ENCODE measurements at regions not wholly inside any gene's neighbourhood (a gene's known extent, or its start where the extent isn't known, plus 50 kb on each side); places are given as distances from the start of the nearest gene placed in this dataset.

DNA sequence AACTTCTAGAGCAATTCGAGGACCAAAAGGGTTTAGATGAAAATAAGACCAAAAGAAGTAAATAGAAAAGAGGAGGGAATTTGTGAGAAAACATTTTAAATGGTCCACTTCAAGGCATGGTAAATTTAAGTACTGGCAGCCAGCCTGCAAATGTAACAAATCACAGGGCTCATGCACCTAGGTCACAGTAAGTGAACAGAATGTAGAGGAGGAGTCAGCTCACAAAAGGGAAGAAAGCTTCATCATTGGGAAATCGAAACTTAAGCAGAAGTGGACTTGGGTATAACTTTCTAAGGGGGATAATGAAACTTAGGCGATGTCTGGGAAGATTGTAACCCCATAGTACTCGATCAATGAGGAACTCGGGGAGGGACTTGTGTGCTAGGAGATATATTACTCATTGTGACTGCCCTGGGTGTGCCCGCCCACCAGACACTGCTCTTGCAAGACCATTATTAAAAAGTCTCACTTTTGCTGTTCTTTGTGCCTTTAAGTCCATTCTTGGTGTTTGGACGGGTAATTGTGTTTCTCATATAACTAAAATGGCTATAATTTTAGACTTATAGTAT, 1053.6 kb upstream of the MIR17HG start:
- Histone ChIP-seq H3K9me1 (ENCODE audit: control insufficient read depth, insufficient read depth, low read length) (no peaks in the 10 kb centered on the region), H4K20me1 (replicated peaks; ENCODE audit: control insufficient read depth, insufficient read depth, low read length) (no peaks in the 10 kb centered on the region), H3K9me3 (replicated peaks; ENCODE audit: control insufficient read depth, insufficient read depth, low read depth, low read length) (no peaks in the 10 kb centered on the region; the same call in 1 of the 2 replicates), H3K79me2 (ENCODE audit: control insufficient read depth, insufficient read depth, low read length) (no peaks in the 10 kb centered on the region), H3K4me3 (no peak overlapping the region), H3K4me1 (replicated peaks in 1 of 2; ENCODE audit: control insufficient read depth in 2 of 2, insufficient read depth in 2 of 2, low read length in 2 of 2) (no peaks in the 10 kb centered on the region), H3K4me2 (ENCODE audit: insufficient read depth, low read length) (no peak overlapping the region), H3K27ac (ENCODE audit: extremely low read depth, low read depth, low read length) (no peak overlapping the region), H3K36me3 (ENCODE audit: control insufficient read depth, insufficient read depth, low read length) (no peaks in the 10 kb centered on the region), H2AFZ (ENCODE audit: low read depth, low read length) (no peak overlapping the region), H3K27me3 (ENCODE audit: control insufficient read depth in 2 of 2, insufficient read depth in 2 of 2, low read length in 2 of 2) (no peaks in the 10 kb centered on the region), H3K9ac (ENCODE audit: insufficient read depth in 1 of 2, low read depth in 2 of 2, low read length in 2 of 2) (no peak overlapping the region)
- no peak for DNase-seq (ENCODE audit: extremely low read depth in 1 of 4, low spot score in 3 of 4)
- intact Hi-C loops (cut with micrococcal nuclease) (no loop called here), in situ Hi-C loops (cut with MboI) (no loop called here)
- ChIA-PET POLR2A (no interaction called here), CTCF (ENCODE audit: low intra/inter-chr PET ratio) (interaction anchor here (0.6 kb wide), 1 partner anchor 138 kb away, joined by 3 read pairs; no protein-coding TSS in a partner anchor)
- no peak for ATAC-seq
- TF ChIP-seq XRCC5 (IDR thresholded peaks at IDR 0.05; ENCODE audit: low read depth, low read length) (no peak), MCM7 (IDR thresholded peaks at IDR 0.05) (peak in 1 of 2 experiments; percentile 87; a peak in 1 of 4 replicates)
- BruUV-seq (replicated peaks), result no TSS peak
- WGBS (ENCODE audit: insufficient coverage, low coverage, missing lambda C conversion rate), result 1% methylated on average over 7 of the region's 7 CpGs
- FAIRE-seq, result no peak

GRCh38 chr13:90299238-90299637, 1048.2 kb upstream of the MIR17HG start:
- Histone ChIP-seq H3K9me1 (ENCODE audit: control insufficient read depth, insufficient read depth, low read length) (no peaks in the 10 kb centered on the region), H3K27ac (ENCODE audit: extremely low read depth, low read depth, low read length) (no peak overlapping the region), H3K4me2 (ENCODE audit: insufficient read depth, low read length) (no peak overlapping the region), H4K20me1 (replicated peaks; ENCODE audit: control insufficient read depth, insufficient read depth, low read length) (no peaks in the 10 kb centered on the region), H2AFZ (ENCODE audit: low read depth, low read length) (no peak overlapping the region), H3K4me1 (replicated peaks in 1 of 2; ENCODE audit: control insufficient read depth in 2 of 2, insufficient read depth in 2 of 2, low read length in 2 of 2) (no peaks in the 10 kb centered on the region), H3K9me3 (replicated peaks; ENCODE audit: control insufficient read depth, insufficient read depth, low read depth, low read length) (no peaks in the 10 kb centered on the region), H3K9ac (ENCODE audit: insufficient read depth in 1 of 2, low read depth in 2 of 2, low read length in 2 of 2) (no peak overlapping the region), H3K36me3 (ENCODE audit: control insufficient read depth, insufficient read depth, low read length) (no peaks in the 10 kb centered on the region), H3K27me3 (ENCODE audit: control insufficient read depth in 2 of 2, insufficient read depth in 2 of 2, low read length in 2 of 2) (no peaks in the 10 kb centered on the region), H3K4me3 (no peak overlapping the region), H3K79me2 (ENCODE audit: control insufficient read depth, insufficient read depth, low read length) (no peaks in the 10 kb centered on the region)
- under 1% methylated on average over 5 of the region's 5 CpGs for WGBS (ENCODE audit: insufficient coverage, low coverage, missing lambda C conversion rate)
- intact Hi-C loops (cut with micrococcal nuclease), result no loop called here
- no peak for TF ChIP-seq ZNF143 (CRISPR knock-in tag; IDR thresholded peaks at IDR 0.05)
- 0 out of 2 replicates have a peak, but pooled peaks have one; percentile 17 for TF ChIP-seq KLF10 (CRISPR knock-in tag; IDR thresholded peaks at IDR 0.05)
- FAIRE-seq (no peak), DNase-seq (ENCODE audit: extremely low read depth in 1 of 4, low spot score in 3 of 4) (peak in 1 of 4 experiments; percentile 31), ATAC-seq (no peak)
- POLR2A ChIA-PET, result no interaction called here
- CTCF ChIA-PET (ENCODE audit: low intra/inter-chr PET ratio), result no interaction called here
- no TSS peak for BruUV-seq (replicated peaks)
- in situ Hi-C loops (cut with MboI), result no loop called here

All from K562 (cell line).